Right atrium auricular region (tissue), 2 donors: ENCODE measurements at regions not wholly inside any gene's neighbourhood (a gene's known extent, or its start where the extent isn't known, plus 50 kb on each side); places are given as distances from the start of the nearest gene placed in this dataset.

Experiments used
- DNase-seq: peaks from one replicate; pipeline ENCODE4 v3.0.0-alpha.2; 2019; ENCODE audit warnings: low spot score
- H3K27ac ChIP-seq, 2 donors: fragments of 200-600 bp; sonication (generic); 1 replicate in 1 of 2; 2 replicates in 1 of 2; pipeline ENCODE4 v1.5.1; 2016 to 2019
- H3K27me3 ChIP-seq, 2 donors: fragments of 200-600 bp; sonication (generic); one replicate each; pipeline versions ENCODE4 v1.5.1 to v1.6.0; 2017 to 2019
- H3K36me3 ChIP-seq: fragments of 200-600 bp; sonication (generic); one replicate; pipeline ENCODE4 v1.5.1; 2016
- H3K4me1 ChIP-seq, 2 donors: fragments of 200-600 bp; sonication (generic); one replicate each; pipeline versions ENCODE4 v1.5.1 to v1.6.0; 2017 to 2019
- H3K4me3 ChIP-seq, 2 donors: fragments of 200-600 bp; sonication (generic); 1 replicate in 1 of 2; 2 replicates in 1 of 2; pipeline ENCODE4 v1.5.1; 2017 to 2019; ENCODE audit warnings: mild to moderate bottlenecking in 1 of 2, moderate library complexity in 1 of 2
- H3K9me3 ChIP-seq, 2 donors: fragments of 200-600 bp; sonication (generic); one replicate each; pipeline ENCODE4 v1.5.1; 2019
- TF ChIP-seq, protein P1 (sequence below), 2 donors: fragments of 200-600 bp; sonication (generic); IDR thresholded peaks; one replicate each; pipeline ENCODE4 v1.5.1; 2019; ENCODE audit warnings: antibody characterized with exemption in 2 of 2

DNA sequence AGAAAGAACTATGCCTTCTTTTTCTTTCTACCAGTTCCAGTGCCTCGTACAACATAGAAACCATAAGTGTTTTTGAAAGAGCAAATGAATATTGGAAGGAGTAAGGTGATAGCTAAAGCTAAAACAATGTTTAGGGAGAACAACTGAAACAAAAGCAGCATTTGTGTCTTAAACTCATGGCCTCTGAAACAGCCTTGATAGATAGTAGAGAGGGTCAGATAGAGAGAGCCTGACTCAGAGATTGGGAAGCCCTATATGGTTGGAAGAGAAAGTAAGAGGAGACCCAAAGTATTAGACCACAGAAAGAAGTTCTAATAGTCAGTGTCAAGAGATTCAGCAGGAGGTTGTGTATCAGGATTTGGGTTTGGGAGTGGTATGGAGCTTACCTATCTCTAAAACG lies 79.6 kb upstream of the IFNG-AS1 start:
- TF ChIP-seq, protein P1, sequence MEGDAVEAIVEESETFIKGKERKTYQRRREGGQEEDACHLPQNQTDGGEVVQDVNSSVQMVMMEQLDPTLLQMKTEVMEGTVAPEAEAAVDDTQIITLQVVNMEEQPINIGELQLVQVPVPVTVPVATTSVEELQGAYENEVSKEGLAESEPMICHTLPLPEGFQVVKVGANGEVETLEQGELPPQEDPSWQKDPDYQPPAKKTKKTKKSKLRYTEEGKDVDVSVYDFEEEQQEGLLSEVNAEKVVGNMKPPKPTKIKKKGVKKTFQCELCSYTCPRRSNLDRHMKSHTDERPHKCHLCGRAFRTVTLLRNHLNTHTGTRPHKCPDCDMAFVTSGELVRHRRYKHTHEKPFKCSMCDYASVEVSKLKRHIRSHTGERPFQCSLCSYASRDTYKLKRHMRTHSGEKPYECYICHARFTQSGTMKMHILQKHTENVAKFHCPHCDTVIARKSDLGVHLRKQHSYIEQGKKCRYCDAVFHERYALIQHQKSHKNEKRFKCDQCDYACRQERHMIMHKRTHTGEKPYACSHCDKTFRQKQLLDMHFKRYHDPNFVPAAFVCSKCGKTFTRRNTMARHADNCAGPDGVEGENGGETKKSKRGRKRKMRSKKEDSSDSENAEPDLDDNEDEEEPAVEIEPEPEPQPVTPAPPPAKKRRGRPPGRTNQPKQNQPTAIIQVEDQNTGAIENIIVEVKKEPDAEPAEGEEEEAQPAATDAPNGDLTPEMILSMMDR (IDR thresholded peaks at IDR 0.05), result no peak
- Histone ChIP-seq H3K36me3 (no peaks in the 10 kb centered on the region), H3K4me1 (no peaks in the 10 kb centered on the region), H3K9me3 (no peaks in the 10 kb centered on the region), H3K27me3 (no peaks in the 10 kb centered on the region), H3K4me3 (no peak overlapping the region), H3K27ac (peak overlapping the region in 1 of 2 donors; percentile 85)
- DNase-seq, result no peak

DNA sequence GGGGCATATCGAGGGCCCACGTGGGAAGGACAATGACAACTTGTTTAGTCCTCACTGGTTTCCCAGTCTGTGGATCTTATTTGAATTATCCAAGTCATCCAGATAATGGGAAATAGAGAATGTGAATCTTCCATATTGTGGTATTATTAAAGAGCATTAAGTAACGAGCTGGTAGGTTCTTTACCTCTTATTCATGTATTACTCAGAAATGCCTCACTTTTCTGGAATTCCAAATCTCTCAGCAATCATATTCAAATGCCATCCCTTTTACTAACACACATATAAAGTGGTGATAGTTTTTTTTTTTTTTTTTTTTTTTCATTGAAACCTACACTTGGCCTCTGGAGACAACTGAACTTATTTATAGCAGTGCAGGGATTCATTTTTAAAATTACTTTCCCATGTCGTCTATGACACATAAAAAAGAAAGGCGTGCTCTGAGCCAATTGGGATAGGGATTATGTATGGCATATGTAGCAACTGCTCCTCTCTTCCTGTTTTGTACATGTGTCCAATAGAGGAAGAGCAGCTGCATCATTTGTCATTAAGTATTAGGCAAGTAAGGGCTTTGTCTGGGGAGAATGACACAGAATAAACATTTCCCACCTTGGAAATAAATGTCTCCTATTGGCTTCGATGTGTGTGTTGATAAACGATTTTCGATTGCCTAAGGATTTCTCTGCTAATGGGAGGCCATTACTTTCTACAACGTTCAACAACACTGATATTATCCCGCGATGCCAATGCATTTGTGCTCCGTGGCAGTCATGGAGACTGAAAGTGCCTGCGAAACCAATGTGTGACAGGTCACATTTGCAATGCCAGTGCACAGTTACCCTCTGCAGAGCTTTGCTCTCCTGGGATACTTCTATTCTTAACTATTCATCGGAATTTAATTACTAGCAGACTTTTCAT lies 78.6 kb upstream of the IFNG-AS1 start:
- H3K27ac ChIP-seq, result peak overlapping the region; percentile 60 to 85
- DNase-seq, result no peak
- H3K9me3 ChIP-seq, result no peaks in the 10 kb centered on the region
- no peak overlapping the region for H3K4me3 ChIP-seq
- TF ChIP-seq, protein P1 (IDR thresholded peaks at IDR 0.05), result no peak
- no peaks in the 10 kb centered on the region for H3K27me3 ChIP-seq
- H3K4me1 ChIP-seq, result no peaks in the 10 kb centered on the region
- no peaks in the 10 kb centered on the region for H3K36me3 ChIP-seq

DNA sequence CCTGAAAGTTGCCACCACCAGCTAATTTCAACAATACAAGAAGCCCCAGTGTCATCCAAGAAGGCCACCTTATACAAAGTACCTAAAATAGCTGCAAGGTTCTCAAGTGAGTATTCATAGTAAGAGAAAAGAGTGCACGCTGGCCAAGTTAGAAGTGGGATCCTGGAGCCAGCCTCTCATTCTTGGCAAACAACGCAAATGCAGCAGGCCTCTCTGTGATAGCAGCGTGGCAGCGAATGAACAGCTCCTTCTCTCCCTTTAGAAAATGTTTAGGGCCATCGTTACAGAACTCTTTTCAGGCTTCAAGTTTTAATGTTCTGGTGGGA lies 78.0 kb upstream of the IFNG-AS1 start:
- Histone ChIP-seq H3K27me3 (no peaks in the 10 kb centered on the region), H3K4me3 (no peak overlapping the region), H3K27ac (peak overlapping the region; percentile 60 to 85), H3K9me3 (no peaks in the 10 kb centered on the region), H3K36me3 (no peaks in the 10 kb centered on the region), H3K4me1 (no peaks in the 10 kb centered on the region)
- DNase-seq, result no peak
- TF ChIP-seq, protein P1 (IDR thresholded peaks at IDR 0.05), result no peak

DNA sequence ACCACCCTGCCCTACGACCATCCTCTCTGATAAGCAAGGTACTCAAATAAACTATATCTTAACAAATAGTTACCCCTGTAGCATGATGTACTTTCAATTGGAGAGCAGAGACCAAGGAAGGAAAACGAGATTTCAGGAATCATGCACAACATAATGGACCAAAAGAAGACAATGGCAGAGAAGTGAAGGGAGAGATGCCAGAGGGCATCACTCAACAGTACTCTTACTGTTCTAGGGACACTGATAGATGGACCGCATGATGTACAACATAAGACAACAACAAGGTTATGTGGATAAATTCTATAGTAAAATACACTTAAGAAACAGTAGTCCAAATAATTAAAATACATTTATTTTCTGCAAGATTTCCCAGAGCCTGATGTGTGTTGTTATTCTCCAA lies 77.5 kb upstream of the IFNG-AS1 start:
- no peak for DNase-seq
- Histone ChIP-seq H3K27me3 (no peaks in the 10 kb centered on the region), H3K4me1 (no peaks in the 10 kb centered on the region), H3K9me3 (no peaks in the 10 kb centered on the region), H3K27ac (peak overlapping the region; percentile 60 to 85), H3K4me3 (no peak overlapping the region), H3K36me3 (no peaks in the 10 kb centered on the region)
- TF ChIP-seq, protein P1 (IDR thresholded peaks at IDR 0.05), result no peak

DNA sequence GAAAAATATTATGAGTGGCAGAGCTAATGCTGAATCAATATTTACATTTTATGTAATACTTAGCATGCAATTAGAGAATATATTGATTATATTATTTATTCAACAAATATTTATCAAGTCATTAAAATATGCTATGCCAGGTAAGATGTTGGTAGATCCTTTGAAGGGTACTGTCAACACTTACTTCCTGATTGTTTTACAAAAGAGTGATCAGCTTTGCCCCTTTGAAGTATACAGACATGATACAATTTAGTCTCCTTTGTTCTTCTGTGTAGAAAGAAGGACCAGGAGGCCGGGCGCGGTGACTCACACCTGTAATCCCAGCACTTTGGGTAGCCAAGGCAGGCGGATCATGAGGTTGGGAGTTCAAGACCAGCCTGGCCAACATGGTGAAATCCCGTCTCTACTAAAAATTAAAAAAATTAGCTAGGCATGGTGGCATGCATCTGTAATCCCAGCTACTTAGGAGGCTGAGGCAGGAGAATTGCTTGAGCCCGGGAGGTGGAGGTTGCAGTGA lies 73.9 kb upstream of the IFNG-AS1 start:
- no peaks in the 10 kb centered on the region for H3K27me3 ChIP-seq
- H3K27ac ChIP-seq, result no peak overlapping the region
- TF ChIP-seq, protein P1 (IDR thresholded peaks at IDR 0.05), result no peak
- H3K4me1 ChIP-seq, result no peaks in the 10 kb centered on the region
- no peaks in the 10 kb centered on the region for H3K36me3 ChIP-seq
- no peaks in the 10 kb centered on the region for H3K9me3 ChIP-seq
- no peak for DNase-seq
- H3K4me3 ChIP-seq, result no peak overlapping the region
